Keratinocyte (primary cell): ENCODE measurements at regions not wholly inside any gene's neighbourhood (a gene's known extent, or its start where the extent isn't known, plus 50 kb on each side); places are given as distances from the start of the nearest gene placed in this dataset.

Source experiments
- DNase-seq: peaks from one replicate; pipeline ENCODE4 v3.0.0-alpha.2; 2011; ENCODE audit warnings: low read depth, missing footprints, low spot score
- FAIRE-seq: peaks from 2 replicates; lab custom pipeline; 2011; peaks lifted over from hg19 to GRCh38; lab: Jason Lieb, UNC
- H2AFZ ChIP-seq: 2 replicates; pipeline ENCODE4 v1.6.0; 2012; ENCODE audit warnings: low read length, control low read depth, inconsistent platforms; ENCODE audit not compliant: control insufficient read depth
- H3K27ac ChIP-seq: 2 replicates; pipeline ENCODE4 v1.5.1; 2011; ENCODE audit warnings: low read length; ENCODE audit not compliant: control insufficient read depth, insufficient read depth
- H3K27me3 ChIP-seq: 3 replicates; pipeline ENCODE4 v1.6.0; 2011; ENCODE audit warnings: low read length; ENCODE audit not compliant: control insufficient read depth, insufficient read depth; ENCODE audit errors: extremely low read depth
- H3K36me3 ChIP-seq, 2 experiments: 2 replicates in 1 of 2; 3 replicates in 1 of 2; pipeline ENCODE4 v1.5.1; 2011; ENCODE audit warnings: low read length in 2 of 2, mild to moderate bottlenecking in 1 of 2; ENCODE audit not compliant: control insufficient read depth in 2 of 2, insufficient read depth in 2 of 2; ENCODE audit errors: extremely low read depth in 1 of 2
- H3K4me1 ChIP-seq: 3 replicates; pipeline ENCODE4 v1.5.1; 2011; ENCODE audit warnings: low read length; ENCODE audit not compliant: control insufficient read depth, insufficient read depth; ENCODE audit errors: extremely low read depth
- H3K4me2 ChIP-seq: 3 replicates; pipeline ENCODE4 v1.6.0; 2011; ENCODE audit warnings: low read depth, low read length; ENCODE audit not compliant: control insufficient read depth, insufficient read depth; ENCODE audit errors: extremely low read depth
- H3K4me3 ChIP-seq, 3 experiments: fragments of 200-600 bp in 1 of 3; sonication (generic) in 1 of 3; 2 replicates in 2 of 3; 3 replicates in 1 of 3; pipeline ENCODE4 v1.5.1; 2011 to 2016; ENCODE audit warnings: low read length in 3 of 3, mild to moderate bottlenecking in 3 of 3, control low read depth in 2 of 3, inconsistent platforms in 1 of 3, low read depth in 1 of 3, mixed read lengths in 1 of 3, mixed run types in 1 of 3, moderate library complexity in 1 of 3; ENCODE audit not compliant: control insufficient read depth in 2 of 3, insufficient read depth in 2 of 3; ENCODE audit errors: extremely low read depth in 1 of 3
- H3K79me2 ChIP-seq: 2 replicates; pipeline ENCODE4 v1.6.0; 2012; ENCODE audit warnings: low read length; ENCODE audit not compliant: control insufficient read depth, insufficient read depth
- H3K9ac ChIP-seq: 3 replicates; pipeline ENCODE4 v1.6.0; 2011; ENCODE audit warnings: low read length; ENCODE audit not compliant: control insufficient read depth, insufficient read depth; ENCODE audit errors: extremely low read depth
- H3K9me1 ChIP-seq: 3 replicates; pipeline ENCODE4 v1.6.0; 2011; ENCODE audit warnings: low read length; ENCODE audit not compliant: control insufficient read depth, insufficient read depth; ENCODE audit errors: extremely low read depth
- H3K9me3 ChIP-seq: 2 replicates; pipeline ENCODE4 v1.5.1; 2012; ENCODE audit warnings: low read depth, low read length; ENCODE audit not compliant: control insufficient read depth
- H4K20me1 ChIP-seq: 3 replicates; pipeline ENCODE4 v1.6.0; 2011; ENCODE audit warnings: low read length; ENCODE audit not compliant: control insufficient read depth, insufficient read depth; ENCODE audit errors: extremely low read depth
- EZH2 ChIP-seq: IDR thresholded peaks from one replicate; pipeline ENCODE4 v1.6.1; 2012; ENCODE audit warnings: inconsistent platforms, mild to moderate bottlenecking, low read length, moderate library complexity
- dilution Hi-C: fragments of 300-500 bp; cut with MboI; formaldehyde crosslinking; loops from one replicate; pipeline ENCODE4 v1.7.0; 2020; ENCODE audit warnings: low sequenced_read_pairs; ENCODE audit not compliant: extremely low pct_ligation_motif_present
- TF ChIP-seq, protein P1 (sequence below), 3 experiments: IDR thresholded peaks in 1 of 3; conservative IDR thresholded peaks in 1 of 3; optimal IDR thresholded peaks in 1 of 3; 2 replicates in 2 of 3; 3 replicates in 1 of 3; pipeline versions ENCODE3 to v1.5.1; 2011; ENCODE audit warnings: low read length in 3 of 3, mild to moderate bottlenecking in 3 of 3, moderate library complexity in 2 of 3, control low read depth in 1 of 3, inconsistent platforms in 1 of 3; ENCODE audit not compliant: insufficient read depth in 2 of 3; ENCODE audit errors: extremely low read depth in 1 of 3

DNA sequence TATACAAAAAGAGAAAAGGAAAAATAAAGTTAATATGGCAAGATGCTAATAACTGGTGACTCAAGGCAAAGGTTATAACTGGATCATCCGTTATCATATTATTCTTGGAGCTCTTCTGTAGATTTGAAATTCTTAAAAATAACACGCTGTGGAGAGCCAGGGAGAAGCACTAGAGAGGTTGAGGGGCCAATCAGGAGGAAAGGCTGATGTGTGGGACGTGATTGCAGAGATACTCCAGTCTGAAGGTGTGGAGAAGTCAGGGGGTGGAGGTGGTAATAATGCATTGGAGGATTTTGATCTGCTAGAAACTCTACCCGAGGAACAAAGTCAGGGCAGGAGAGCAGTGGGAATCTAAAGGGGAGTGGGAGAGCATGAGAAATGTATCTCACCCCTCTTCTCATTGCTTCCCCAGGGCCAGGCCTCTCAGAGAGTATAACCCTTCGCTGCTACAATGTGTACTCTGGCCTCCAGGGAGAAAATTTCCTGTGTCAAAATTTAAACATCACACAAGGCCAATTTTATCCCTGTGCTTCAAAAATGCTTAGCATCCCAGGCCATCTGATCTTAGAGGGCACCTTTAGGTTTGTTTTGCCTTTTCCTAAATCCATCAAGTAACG is 211.5 kb upstream of the SEMA6D start:
- Histone ChIP-seq H3K4me3 (no peak overlapping the region), H2AFZ (no peak overlapping the region), H3K4me1 (no peaks in the 10 kb centered on the region), H3K27me3 (no peaks in the 10 kb centered on the region), H3K9me1 (no peaks in the 10 kb centered on the region), H3K79me2 (no peaks in the 10 kb centered on the region), H4K20me1 (no peaks in the 10 kb centered on the region), H3K36me3 (no peaks in the 10 kb centered on the region), H3K9ac (no peak overlapping the region), H3K4me2 (no peak overlapping the region), H3K27ac (no peak overlapping the region), H3K9me3 (no peaks in the 10 kb centered on the region)
- TF ChIP-seq, protein P1, sequence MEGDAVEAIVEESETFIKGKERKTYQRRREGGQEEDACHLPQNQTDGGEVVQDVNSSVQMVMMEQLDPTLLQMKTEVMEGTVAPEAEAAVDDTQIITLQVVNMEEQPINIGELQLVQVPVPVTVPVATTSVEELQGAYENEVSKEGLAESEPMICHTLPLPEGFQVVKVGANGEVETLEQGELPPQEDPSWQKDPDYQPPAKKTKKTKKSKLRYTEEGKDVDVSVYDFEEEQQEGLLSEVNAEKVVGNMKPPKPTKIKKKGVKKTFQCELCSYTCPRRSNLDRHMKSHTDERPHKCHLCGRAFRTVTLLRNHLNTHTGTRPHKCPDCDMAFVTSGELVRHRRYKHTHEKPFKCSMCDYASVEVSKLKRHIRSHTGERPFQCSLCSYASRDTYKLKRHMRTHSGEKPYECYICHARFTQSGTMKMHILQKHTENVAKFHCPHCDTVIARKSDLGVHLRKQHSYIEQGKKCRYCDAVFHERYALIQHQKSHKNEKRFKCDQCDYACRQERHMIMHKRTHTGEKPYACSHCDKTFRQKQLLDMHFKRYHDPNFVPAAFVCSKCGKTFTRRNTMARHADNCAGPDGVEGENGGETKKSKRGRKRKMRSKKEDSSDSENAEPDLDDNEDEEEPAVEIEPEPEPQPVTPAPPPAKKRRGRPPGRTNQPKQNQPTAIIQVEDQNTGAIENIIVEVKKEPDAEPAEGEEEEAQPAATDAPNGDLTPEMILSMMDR (optimal IDR thresholded peaks at IDR 0.05 in 1 of 3, IDR thresholded peaks at IDR 0.05 in 1 of 3, conservative IDR thresholded peaks at IDR 0.05 in 1 of 3; ENCODE audit: extremely low read depth in 1 of 3, insufficient read depth in 2 of 3, low read length in 3 of 3) = no peak
- TF ChIP-seq EZH2 = no peak
- dilution Hi-C loops = no loop called here
- no peak for FAIRE-seq
- DNase-seq = no peak

GRCh38 chr15:47506329-47507100 is 210.8 kb upstream of the SEMA6D start:
- TF ChIP-seq EZH2 = no peak
- TF ChIP-seq, protein P1 (optimal IDR thresholded peaks at IDR 0.05 in 1 of 3, IDR thresholded peaks at IDR 0.05 in 1 of 3, conservative IDR thresholded peaks at IDR 0.05 in 1 of 3; ENCODE audit: extremely low read depth in 1 of 3, insufficient read depth in 2 of 3, low read length in 3 of 3) = no peak
- FAIRE-seq (peak; percentile 39), DNase-seq (no peak)
- H3K79me2 ChIP-seq = no peaks in the 10 kb centered on the region
- no peak overlapping the region for H3K27ac ChIP-seq
- no peak overlapping the region for H3K4me3 ChIP-seq
- no peaks in the 10 kb centered on the region for H4K20me1 ChIP-seq
- H3K9me1 ChIP-seq = no peaks in the 10 kb centered on the region
- dilution Hi-C loops = no loop called here
- no peaks in the 10 kb centered on the region for H3K9me3 ChIP-seq
- H3K36me3 ChIP-seq = no peaks in the 10 kb centered on the region
- no peaks in the 10 kb centered on the region for H3K27me3 ChIP-seq
- H3K4me1 ChIP-seq = no peaks in the 10 kb centered on the region
- H3K9ac ChIP-seq = no peak overlapping the region
- no peak overlapping the region for H2AFZ ChIP-seq
- H3K4me2 ChIP-seq = no peak overlapping the region
